Body of pancreas (tissue), 4 donors: ENCODE measurements at regions not wholly inside any gene's neighbourhood (a gene's known extent, or its start where the extent isn't known, plus 50 kb on each side); places are given as distances from the start of the nearest gene placed in this dataset.

Experiments used
- ATAC-seq: fragments of 150-250 bp; one replicate; pipeline ENCODE4 v1.9.1; 2016
- DNase-seq, 4 donors: peaks; one replicate each; pipeline ENCODE4 v3.0.0-alpha.2; 2019
- H3K27ac ChIP-seq, 4 donors: fragments of 200-600 bp; sonication (generic); 1 replicate in 3 of 4; 2 replicates in 1 of 4; pipeline versions ENCODE4 v1.5.1 to v1.6.1; 2016 to 2019; ENCODE audit warnings: mild to moderate bottlenecking in 1 of 4, mixed read lengths in 1 of 4, moderate library complexity in 1 of 4
- H3K27me3 ChIP-seq, 2 donors: fragments of 200-600 bp; sonication (generic); one replicate each; pipeline ENCODE4 v1.6.0; 2016; ENCODE audit warnings: mild to moderate bottlenecking in 1 of 2
- H3K36me3 ChIP-seq, 2 donors: fragments of 200-600 bp; sonication (generic); replicated peaks in 1 of 2; 2 replicates each; pipeline ENCODE4 v1.5.1; 2016; ENCODE audit warnings: low read depth in 2 of 2; ENCODE audit not compliant: insufficient read depth in 1 of 2
- H3K4me1 ChIP-seq: fragments of 200-600 bp; sonication (generic); one replicate; pipeline ENCODE4 v1.6.0; 2016
- H3K4me3 ChIP-seq, 2 donors: fragments of 200-600 bp; sonication (generic); 1 replicate in 1 of 2; 2 replicates in 1 of 2; pipeline ENCODE4 v1.5.1; 2016 to 2019
- H3K9me3 ChIP-seq, 3 donors: fragments of 200-600 bp; sonication (generic); 1 replicate in 2 of 3; 2 replicates in 1 of 3; pipeline ENCODE4 v1.5.1; 2016
- POLR2A ChIP-seq, 3 donors: fragments of 450-650 bp; IDR thresholded peaks; one replicate each; pipeline ENCODE4 v1.6.1; 2016; ENCODE audit warnings: antibody characterized with exemption in 3 of 3, mild to moderate bottlenecking in 2 of 3
- WGBS, 2 donors: methylation state at CpG; one replicate each; pipeline ENCODE4 v1.1.5; 2017; 5-methylcytosine and 5-hydroxymethylcytosine counted together
- intact Hi-C: fragments of 100-400 bp; cut with DNase I; formaldehyde crosslinking; loops from one replicate; pipeline ENCODE4 v1.15.1; 2023
- TF ChIP-seq, protein P1 (sequence below), 7 experiments: fragments of 450-650 bp in 4 of 7; fragments of 200-600 bp in 3 of 7; sonication (generic) in 3 of 7; IDR thresholded peaks; one replicate each; pipeline ENCODE4 v1.5.1; 2016 to 2019; ENCODE audit warnings: antibody characterized with exemption in 7 of 7

GRCh38 chr6:48883116-48883515 is 579.9 kb downstream of the MMUT start:
- TF ChIP-seq, protein P1, sequence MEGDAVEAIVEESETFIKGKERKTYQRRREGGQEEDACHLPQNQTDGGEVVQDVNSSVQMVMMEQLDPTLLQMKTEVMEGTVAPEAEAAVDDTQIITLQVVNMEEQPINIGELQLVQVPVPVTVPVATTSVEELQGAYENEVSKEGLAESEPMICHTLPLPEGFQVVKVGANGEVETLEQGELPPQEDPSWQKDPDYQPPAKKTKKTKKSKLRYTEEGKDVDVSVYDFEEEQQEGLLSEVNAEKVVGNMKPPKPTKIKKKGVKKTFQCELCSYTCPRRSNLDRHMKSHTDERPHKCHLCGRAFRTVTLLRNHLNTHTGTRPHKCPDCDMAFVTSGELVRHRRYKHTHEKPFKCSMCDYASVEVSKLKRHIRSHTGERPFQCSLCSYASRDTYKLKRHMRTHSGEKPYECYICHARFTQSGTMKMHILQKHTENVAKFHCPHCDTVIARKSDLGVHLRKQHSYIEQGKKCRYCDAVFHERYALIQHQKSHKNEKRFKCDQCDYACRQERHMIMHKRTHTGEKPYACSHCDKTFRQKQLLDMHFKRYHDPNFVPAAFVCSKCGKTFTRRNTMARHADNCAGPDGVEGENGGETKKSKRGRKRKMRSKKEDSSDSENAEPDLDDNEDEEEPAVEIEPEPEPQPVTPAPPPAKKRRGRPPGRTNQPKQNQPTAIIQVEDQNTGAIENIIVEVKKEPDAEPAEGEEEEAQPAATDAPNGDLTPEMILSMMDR (IDR thresholded peaks at IDR 0.05): no peak
- TF ChIP-seq POLR2A (IDR thresholded peaks at IDR 0.05): no peak
- no peak overlapping the region for H3K27ac ChIP-seq
- H3K27me3 ChIP-seq: no peaks in the 10 kb centered on the region
- H3K4me1 ChIP-seq: no peaks in the 10 kb centered on the region
- intact Hi-C loops: no loop called here
- no peaks in the 10 kb centered on the region for H3K9me3 ChIP-seq
- no peaks in the 10 kb centered on the region for H3K36me3 ChIP-seq
- no peak for ATAC-seq
- no peak for DNase-seq
- no peak overlapping the region for H3K4me3 ChIP-seq

GRCh38 chr6:48881551-48881950 is 581.5 kb downstream of the MMUT start:
- Histone ChIP-seq H3K27me3 (no peaks in the 10 kb centered on the region), H3K4me3 (no peak overlapping the region), H3K9me3 (no peaks in the 10 kb centered on the region), H3K36me3 (no peaks in the 10 kb centered on the region), H3K27ac (no peak overlapping the region), H3K4me1 (no peaks in the 10 kb centered on the region)
- intact Hi-C loops: no loop called here
- TF ChIP-seq, protein P1 (IDR thresholded peaks at IDR 0.05): no peak
- TF ChIP-seq POLR2A (IDR thresholded peaks at IDR 0.05): no peak
- DNase-seq (no peak), ATAC-seq (no peak)
- 23 to 35% methylated on average over 1 of the region's 1 CpG for WGBS, 2 donors

- intact Hi-C loops: no loop called here
- H3K27ac ChIP-seq: no peak overlapping the region
- H3K4me3 ChIP-seq: no peak overlapping the region
- 59 to 70% methylated on average over 1 of the region's 1 CpG for WGBS, 2 donors
- ATAC-seq (no peak), DNase-seq (no peak)
- H3K27me3 ChIP-seq: no peaks in the 10 kb centered on the region
- no peaks in the 10 kb centered on the region for H3K4me1 ChIP-seq
- H3K36me3 ChIP-seq: no peaks in the 10 kb centered on the region
- no peaks in the 10 kb centered on the region for H3K9me3 ChIP-seq
- TF ChIP-seq, protein P1 (IDR thresholded peaks at IDR 0.05): no peak
- no peak for TF ChIP-seq POLR2A (IDR thresholded peaks at IDR 0.05)
These were observed 593.5 kb downstream of the MMUT start for GRCh38 chr6:48869595-48869994.

GRCh38 chr6:48866682-48867081 is 596.4 kb downstream of the MMUT start:
- H3K36me3 ChIP-seq: no peaks in the 10 kb centered on the region
- H3K9me3 ChIP-seq: no peaks in the 10 kb centered on the region
- 53 to 55% methylated on average over 3 of the region's 3 CpGs for WGBS, 2 donors
- TF ChIP-seq, protein P1 (IDR thresholded peaks at IDR 0.05): no peak
- TF ChIP-seq POLR2A (IDR thresholded peaks at IDR 0.05): no peak
- no peaks in the 10 kb centered on the region for H3K4me1 ChIP-seq
- no peak overlapping the region for H3K27ac ChIP-seq
- intact Hi-C loops: no loop called here
- H3K4me3 ChIP-seq: no peak overlapping the region
- ATAC-seq (no peak), DNase-seq (no peak)
- no peaks in the 10 kb centered on the region for H3K27me3 ChIP-seq

GRCh38 chr6:48860175-48860574 is 602.9 kb downstream of the MMUT start:
- ATAC-seq (no peak), DNase-seq (no peak)
- H3K36me3 ChIP-seq: no peaks in the 10 kb centered on the region
- no peaks in the 10 kb centered on the region for H3K27me3 ChIP-seq
- no peaks in the 10 kb centered on the region for H3K9me3 ChIP-seq
- no peak for TF ChIP-seq POLR2A (IDR thresholded peaks at IDR 0.05)
- TF ChIP-seq, protein P1 (IDR thresholded peaks at IDR 0.05): no peak
- WGBS, 2 donors: 84 to 88% methylated on average over 3 of the region's 3 CpGs
- no peaks in the 10 kb centered on the region for H3K4me1 ChIP-seq
- no peak overlapping the region for H3K4me3 ChIP-seq
- intact Hi-C loops: no loop called here
- no peak overlapping the region for H3K27ac ChIP-seq
